Tibial nerve (tissue), 4 donors: ENCODE measurements at regions not wholly inside any gene's neighbourhood (a gene's known extent, or its start where the extent isn't known, plus 50 kb on each side); places are given as distances from the start of the nearest gene placed in this dataset.

Experiments
- DNase-seq, 2 donors: peaks; one replicate each; pipeline ENCODE4 v3.0.0-alpha.2; 2019; ENCODE audit warnings: low spot score in 2 of 2
- H3K27ac ChIP-seq, 4 donors: fragments of 200-600 bp; sonication (generic) in 3 of 4; one replicate each; pipeline ENCODE4 v1.5.1; 2017 to 2019; ENCODE audit warnings: mild to moderate bottlenecking in 1 of 4
- H3K27me3 ChIP-seq, 2 donors: fragments of 200-600 bp; sonication (generic) in 1 of 2; one replicate each; pipeline versions ENCODE4 v1.5.1 to v1.6.0; 2017 to 2019
- H3K36me3 ChIP-seq, 3 donors: fragments of 200-600 bp; sonication (generic); one replicate each; pipeline ENCODE4 v1.5.1; 2018 to 2019
- H3K4me1 ChIP-seq, 4 donors: fragments of 200-600 bp; sonication (generic) in 3 of 4; one replicate each; pipeline ENCODE4 v1.5.1; 2017 to 2019
- H3K4me3 ChIP-seq, 4 donors: fragments of 200-600 bp; sonication (generic) in 3 of 4; one replicate each; pipeline ENCODE4 v1.5.1; 2017 to 2019; ENCODE audit warnings: mild to moderate bottlenecking in 1 of 4, moderate library complexity in 1 of 4
- H3K9me3 ChIP-seq, 4 donors: fragments of 200-600 bp; sonication (generic) in 3 of 4; one replicate each; pipeline ENCODE4 v1.5.1; 2017 to 2019
- EP300 ChIP-seq, 2 donors: sonication (generic); formaldehyde crosslinking; IDR thresholded peaks; one replicate each; pipeline ENCODE4 v1.6.1; 2017; ENCODE audit warnings: antibody characterized with exemption in 2 of 2, mild to moderate bottlenecking in 1 of 2
- POLR2A ChIP-seq, 2 donors: fragments of 450-650 bp; IDR thresholded peaks; one replicate each; pipeline ENCODE4 v1.6.1; 2017; ENCODE audit warnings: antibody characterized with exemption in 2 of 2, mild to moderate bottlenecking in 2 of 2, moderate library complexity in 2 of 2
- WGBS, 2 donors: methylation state at CpG; one replicate each; pipeline ENCODE4 v1.1.5; 2018; 5-methylcytosine and 5-hydroxymethylcytosine counted together
- TF ChIP-seq, protein P1 (sequence below), 5 experiments: fragments of 200-600 bp in 3 of 5; fragments of 450-650 bp in 2 of 5; sonication (generic) in 3 of 5; IDR thresholded peaks; one replicate each; pipeline ENCODE4 v1.5.1; 2016 to 2019; ENCODE audit warnings: antibody characterized with exemption in 5 of 5, mild to moderate bottlenecking in 3 of 5, moderate library complexity in 2 of 5

DNA sequence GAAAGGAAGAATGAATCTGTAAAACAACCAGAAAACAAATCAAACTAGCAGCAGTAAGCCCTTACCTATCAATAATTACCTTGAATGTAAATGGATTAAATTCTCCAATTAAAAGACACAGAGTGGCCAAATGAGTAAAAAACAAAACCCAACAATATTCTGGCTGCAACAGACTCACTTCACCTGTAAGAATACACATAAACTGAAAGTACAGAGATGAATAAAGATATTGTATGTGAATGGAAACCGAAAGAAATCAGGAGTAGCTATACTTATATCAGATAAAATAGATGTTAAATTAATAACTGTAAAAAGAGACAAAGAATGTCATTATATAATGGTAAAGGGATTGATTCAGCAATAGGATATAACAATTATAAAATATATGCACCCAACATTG is 514.5 kb upstream of the DPPA4 start:
- H3K4me3 ChIP-seq: no peak overlapping the region

DNA sequence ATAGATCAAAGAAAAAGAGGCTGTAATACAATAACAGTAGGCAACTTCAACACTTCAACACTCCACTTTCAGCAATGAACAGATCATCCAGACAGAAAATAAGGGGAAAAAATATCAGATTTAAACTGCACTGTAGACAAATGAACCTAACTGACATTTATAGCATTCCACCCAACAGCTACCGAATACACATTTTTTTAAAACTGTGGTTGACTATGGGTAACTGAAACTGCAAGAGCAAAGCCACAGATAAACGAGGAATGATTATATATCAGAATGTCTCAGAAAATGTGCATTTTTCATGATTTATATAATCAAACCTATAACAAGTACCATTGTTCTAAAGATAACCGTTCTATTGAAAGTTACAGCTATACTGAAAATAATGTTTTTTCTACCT is 514.9 kb upstream of the DPPA4 start:
- Histone ChIP-seq H3K27me3 (no peaks in the 10 kb centered on the region), H3K27ac (no peak overlapping the region), H3K4me3 (no peak overlapping the region), H3K9me3 (peaks cover 0 to 28% (median 4%) of the 10 kb centered on the region in 4 donors), H3K4me1 (no peaks in the 10 kb centered on the region), H3K36me3 (no peaks in the 10 kb centered on the region)
- no peak for TF ChIP-seq EP300 (IDR thresholded peaks at IDR 0.05)
- TF ChIP-seq POLR2A (IDR thresholded peaks at IDR 0.05): no peak
- TF ChIP-seq, protein P1, sequence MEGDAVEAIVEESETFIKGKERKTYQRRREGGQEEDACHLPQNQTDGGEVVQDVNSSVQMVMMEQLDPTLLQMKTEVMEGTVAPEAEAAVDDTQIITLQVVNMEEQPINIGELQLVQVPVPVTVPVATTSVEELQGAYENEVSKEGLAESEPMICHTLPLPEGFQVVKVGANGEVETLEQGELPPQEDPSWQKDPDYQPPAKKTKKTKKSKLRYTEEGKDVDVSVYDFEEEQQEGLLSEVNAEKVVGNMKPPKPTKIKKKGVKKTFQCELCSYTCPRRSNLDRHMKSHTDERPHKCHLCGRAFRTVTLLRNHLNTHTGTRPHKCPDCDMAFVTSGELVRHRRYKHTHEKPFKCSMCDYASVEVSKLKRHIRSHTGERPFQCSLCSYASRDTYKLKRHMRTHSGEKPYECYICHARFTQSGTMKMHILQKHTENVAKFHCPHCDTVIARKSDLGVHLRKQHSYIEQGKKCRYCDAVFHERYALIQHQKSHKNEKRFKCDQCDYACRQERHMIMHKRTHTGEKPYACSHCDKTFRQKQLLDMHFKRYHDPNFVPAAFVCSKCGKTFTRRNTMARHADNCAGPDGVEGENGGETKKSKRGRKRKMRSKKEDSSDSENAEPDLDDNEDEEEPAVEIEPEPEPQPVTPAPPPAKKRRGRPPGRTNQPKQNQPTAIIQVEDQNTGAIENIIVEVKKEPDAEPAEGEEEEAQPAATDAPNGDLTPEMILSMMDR (IDR thresholded peaks at IDR 0.05): no peak
- WGBS, 2 donors: 80 to 85% methylated on average over 3 of the region's 3 CpGs
- DNase-seq: no peak

More for the DNA sequence above, 514.5 kb upstream of the DPPA4 start:
- Histone ChIP-seq H3K9me3 (peaks cover 0 to 28% (median 4%) of the 10 kb centered on the region in 4 donors), H3K4me1 (no peaks in the 10 kb centered on the region), H3K36me3 (no peaks in the 10 kb centered on the region), H3K27ac (no peak overlapping the region), H3K27me3 (no peaks in the 10 kb centered on the region)
- WGBS, 2 donors: 88 to 91% methylated on average over 1 of the region's 1 CpG
- TF ChIP-seq POLR2A (IDR thresholded peaks at IDR 0.05): no peak
- no peak for DNase-seq

DNA sequence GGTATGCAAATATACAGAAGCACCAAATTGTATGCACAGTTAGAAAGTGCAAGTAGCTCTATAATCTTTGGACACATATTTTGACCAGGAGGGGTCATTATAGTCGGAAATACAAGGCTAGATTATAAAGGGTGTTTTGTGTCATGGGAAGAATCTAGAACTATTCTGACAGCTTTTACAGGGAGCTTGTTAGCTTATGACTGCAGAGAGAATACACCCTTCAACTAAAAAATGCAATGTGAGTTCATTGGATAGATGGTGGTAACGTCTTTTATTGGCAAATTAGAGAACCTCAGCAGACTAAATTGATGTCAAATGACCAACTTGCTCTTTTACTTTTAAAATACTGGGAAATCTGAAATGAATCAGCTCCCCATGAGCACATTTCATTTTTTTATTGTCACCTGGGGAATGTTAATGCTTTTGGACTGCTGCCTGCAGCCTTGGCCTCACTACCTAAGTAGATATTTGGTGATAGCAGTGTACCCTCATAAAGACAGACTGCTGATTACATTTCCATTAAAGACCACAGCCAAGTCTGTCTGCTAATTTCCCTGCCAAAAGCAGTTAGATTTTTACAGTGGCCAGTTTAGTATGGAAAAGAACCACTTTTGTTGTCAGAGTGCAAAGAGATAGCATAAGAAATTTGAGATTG is 515.9 kb upstream of the DPPA4 start:
- no peak for DNase-seq
- WGBS, 2 donors: 22 to 23% methylated on average over 2 of the region's 2 CpGs
- Histone ChIP-seq H3K9me3 (peaks cover 0 to 28% (median 4%) of the 10 kb centered on the region in 4 donors), H3K4me3 (no peak overlapping the region), H3K27ac (no peak overlapping the region), H3K36me3 (no peaks in the 10 kb centered on the region), H3K27me3 (no peaks in the 10 kb centered on the region), H3K4me1 (no peaks in the 10 kb centered on the region)
- TF ChIP-seq EP300 (IDR thresholded peaks at IDR 0.05) (no peak), POLR2A (IDR thresholded peaks at IDR 0.05) (no peak)
- TF ChIP-seq, protein P1 (IDR thresholded peaks at IDR 0.05): no peak

DNA sequence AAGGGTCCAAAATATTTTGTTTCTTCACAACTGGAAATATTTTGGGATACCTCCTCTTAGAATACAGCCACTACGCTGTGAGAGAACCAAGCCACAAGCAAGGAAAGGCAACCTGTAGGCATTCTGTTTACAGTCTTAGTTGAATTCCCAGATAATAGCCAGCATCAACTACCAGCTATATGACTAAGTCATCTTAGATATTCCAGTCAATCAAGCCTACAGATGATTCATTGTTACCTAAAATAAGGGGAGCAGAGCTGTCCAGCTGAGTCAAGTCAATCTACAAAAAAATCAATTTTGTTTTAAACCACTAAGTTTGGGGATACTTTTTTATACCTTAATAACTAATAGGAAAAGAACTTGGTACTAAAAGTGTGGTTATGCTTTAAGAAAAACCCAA is 526.4 kb upstream of the DPPA4 start:
- DNase-seq: no peak
- Histone ChIP-seq H3K9me3 (no peaks in the 10 kb centered on the region), H3K27ac (no peak overlapping the region), H3K4me1 (no peaks in the 10 kb centered on the region), H3K27me3 (no peaks in the 10 kb centered on the region), H3K36me3 (no peaks in the 10 kb centered on the region), H3K4me3 (no peak overlapping the region)
- TF ChIP-seq, protein P1 (IDR thresholded peaks at IDR 0.05): no peak
- TF ChIP-seq POLR2A (IDR thresholded peaks at IDR 0.05) (no peak), EP300 (IDR thresholded peaks at IDR 0.05) (no peak)
- WGBS, 2 donors: 95 to 100% methylated on average over 1 of the region's 1 CpG

DNA sequence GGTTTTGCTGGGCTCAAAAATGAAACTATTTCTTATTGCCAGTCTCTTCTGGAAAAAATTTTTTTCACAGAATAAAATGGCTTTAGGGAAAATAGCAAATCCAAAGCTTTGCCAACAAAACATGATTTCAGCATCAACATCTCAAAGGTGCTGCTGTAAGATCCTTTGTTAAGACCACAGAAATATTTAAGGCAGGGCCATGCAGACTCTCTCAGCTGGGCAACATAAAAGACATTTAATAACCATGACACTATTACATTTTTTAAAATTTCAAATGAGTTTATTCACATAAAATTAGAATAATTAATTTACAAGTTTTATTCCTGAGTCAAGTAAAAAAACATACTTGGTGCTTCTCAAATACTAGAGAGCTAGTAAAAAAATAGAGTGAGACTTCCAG is 527.1 kb upstream of the DPPA4 start:
- DNase-seq: no peak
- Histone ChIP-seq H3K36me3 (no peaks in the 10 kb centered on the region), H3K4me3 (no peak overlapping the region), H3K4me1 (no peaks in the 10 kb centered on the region), H3K27ac (no peak overlapping the region), H3K9me3 (no peaks in the 10 kb centered on the region), H3K27me3 (no peaks in the 10 kb centered on the region)
- TF ChIP-seq, protein P1 (IDR thresholded peaks at IDR 0.05): no peak
- TF ChIP-seq POLR2A (IDR thresholded peaks at IDR 0.05): no peak
- no peak for TF ChIP-seq EP300 (IDR thresholded peaks at IDR 0.05)

DNA sequence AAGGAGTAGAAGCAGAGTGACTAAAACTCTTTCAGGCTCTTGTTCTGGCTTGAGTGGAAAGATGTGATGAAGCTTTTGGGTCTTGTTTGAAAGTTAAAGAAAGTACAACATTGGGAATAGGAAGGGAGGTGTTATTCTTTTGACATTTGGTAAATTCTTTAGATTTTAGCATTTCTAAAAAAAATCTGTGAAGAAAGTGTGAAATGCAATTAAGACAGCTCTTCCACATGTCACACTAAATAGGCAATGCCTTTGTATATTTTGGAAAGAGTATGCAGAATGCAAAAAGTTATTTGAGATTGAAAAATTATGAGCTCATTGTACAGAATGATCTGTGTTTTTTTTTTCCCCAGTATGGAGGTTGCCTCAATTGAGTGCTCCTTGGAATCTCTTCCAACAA is 532.2 kb upstream of the DPPA4 start:
- H3K27ac ChIP-seq: no peak overlapping the region
- no peak for DNase-seq
- no peak overlapping the region for H3K4me3 ChIP-seq
- H3K27me3 ChIP-seq: no peaks in the 10 kb centered on the region
- H3K36me3 ChIP-seq: no peaks in the 10 kb centered on the region
- TF ChIP-seq EP300 (IDR thresholded peaks at IDR 0.05): no peak
- TF ChIP-seq, protein P1 (IDR thresholded peaks at IDR 0.05): no peak
- TF ChIP-seq POLR2A (IDR thresholded peaks at IDR 0.05): no peak
- no peaks in the 10 kb centered on the region for H3K4me1 ChIP-seq
- no peaks in the 10 kb centered on the region for H3K9me3 ChIP-seq
